ENCODE measurements at regions not wholly inside any gene's neighbourhood (a gene's known extent, or its start where the extent isn't known, plus 50 kb on each side); places are given as distances from the start of the nearest gene placed in this dataset.
"Not testable (repeated sequence)": the region's sequence is repeated elsewhere in the genome, so short reads cannot be mapped to it uniquely, and the experiment has no call there.

- DNase-seq: no peak
Measured at GRCh38 chr4:59517007-59517406, 1683.1 kb upstream of the ADGRL3 start.

- no peak for DNase-seq
Measured at GRCh38 chr4:59518005-59518823, 1681.9 kb upstream of the ADGRL3 start.

GRCh38 chr4:59525885-59526284, 1674.2 kb upstream of the ADGRL3 start:
- DNase-seq: no peak

GRCh38 chr4:59535541-59535940, 1664.6 kb upstream of the ADGRL3 start:
- DNase-seq: no peak

- no peak for DNase-seq
Measured at GRCh38 chr4:59536428-59536827, 1663.7 kb upstream of the ADGRL3 start.

- no peak for DNase-seq
Measured at GRCh38 chr4:59537246-59537886, 1662.8 kb upstream of the ADGRL3 start.

- DNase-seq: no peak
Measured at GRCh38 chr4:59539401-59539800, 1660.7 kb upstream of the ADGRL3 start.

GRCh38 chr4:59540311-59540710, 1659.8 kb upstream of the ADGRL3 start:
- DNase-seq: no peak

GRCh38 chr4:59553063-59553720, 1646.9 kb upstream of the ADGRL3 start:
- no peak for DNase-seq

GRCh38 chr4:59553721-59554091, 1646.4 kb upstream of the ADGRL3 start:
- no peak for DNase-seq

- not testable (repeated sequence) for DNase-seq
Measured at GRCh38 chr4:59556191-59556590, 1643.9 kb upstream of the ADGRL3 start.

- DNase-seq: not testable (repeated sequence)
Measured at GRCh38 chr4:59560141-59560648, 1639.9 kb upstream of the ADGRL3 start.

- no peak for DNase-seq
Measured at GRCh38 chr4:59565836-59566235, 1634.3 kb upstream of the ADGRL3 start.

GRCh38 chr4:59570860-59571476, 1629.2 kb upstream of the ADGRL3 start:
- DNase-seq: no peak

- no peak for DNase-seq
Measured at GRCh38 chr4:59571805-59572430, 1628.2 kb upstream of the ADGRL3 start.

GRCh38 chr4:59583845-59584568, 1616.1 kb upstream of the ADGRL3 start:
- no peak for DNase-seq

GRCh38 chr4:59597536-59598329, 1602.4 kb upstream of the ADGRL3 start:
- no peak for DNase-seq

- no peak for DNase-seq
Measured at GRCh38 chr4:59598330-59598618, 1601.9 kb upstream of the ADGRL3 start.

GRCh38 chr4:59608466-59608865, 1591.7 kb upstream of the ADGRL3 start:
- no peak for DNase-seq

- no peak for DNase-seq
Measured at GRCh38 chr4:59612235-59612634, 1587.9 kb upstream of the ADGRL3 start.

GRCh38 chr4:59615316-59615715, 1584.8 kb upstream of the ADGRL3 start:
- no peak for DNase-seq
